HEK293 (cell line): ENCODE measurements at regions not wholly inside any gene's neighbourhood (a gene's known extent, or its start where the extent isn't known, plus 50 kb on each side); places are given as distances from the start of the nearest gene placed in this dataset.
A peak's percentile ranks its signal among the peaks of the same experiment; 100 is the strongest.

ENCODE experiments used
- CTCF ChIA-PET: fragments of 350-600 bp; formaldehyde crosslinking; extraction: SDS; loops from one replicate; lab custom pipeline; 2021; ENCODE audit warnings: antibody characterized with exemption; lab: Yijun Ruan, JAX
- POLR2A ChIA-PET: fragments of 300-600 bp; formaldehyde crosslinking; extraction: SDS; loops from one replicate; lab custom pipeline; 2020; ENCODE audit warnings: antibody characterized with exemption, inconsistent platforms; lab: Yijun Ruan, JAX
- H3K27ac ChIP-seq: fragments of 200-500 bp; sonication (Bioruptor generic); 2 replicates; pipeline ENCODE4 v1.5.1; 2014; ENCODE audit warnings: low read depth, low read length, control low read depth, inconsistent platforms; ENCODE audit errors: extremely low read depth
- H3K36me3 ChIP-seq, 2 experiments: fragments of 200-500 bp in 1 of 2; sonication (Bioruptor generic) in 1 of 2; 1 replicate in 1 of 2; 2 replicates in 1 of 2; pipeline ENCODE4 v1.5.1; 2014 to 2017; ENCODE audit warnings: inconsistent platforms in 2 of 2, low read length in 2 of 2; ENCODE audit not compliant: control insufficient read depth in 2 of 2, insufficient read depth in 1 of 2
- H3K4me1 ChIP-seq: fragments of 200-500 bp; sonication (Bioruptor generic); 2 replicates; pipeline ENCODE4 v1.5.1; 2014; ENCODE audit warnings: mild to moderate bottlenecking, low read length, inconsistent platforms; ENCODE audit not compliant: control insufficient read depth, insufficient read depth
- H3K4me3 ChIP-seq: 2 replicates; pipeline ENCODE4 v1.5.1; 2011; ENCODE audit warnings: low read depth, mild to moderate bottlenecking, control low read depth, low read length, moderate library complexity
- H3K9me3 ChIP-seq: fragments of 200-500 bp; sonication (Bioruptor generic); 2 replicates; pipeline ENCODE4 v1.5.1; 2014; ENCODE audit warnings: low read depth, low read length, inconsistent platforms; ENCODE audit not compliant: control insufficient read depth, insufficient read depth
- EGR2 ChIP-seq: fragments of 450-650 bp; formaldehyde crosslinking; IDR thresholded peaks from 2 replicates; pipeline ENCODE4 v1.5.1; 2016; ENCODE audit warnings: low read depth, missing biosample characterization, missing genetic modification characterization
- HOXD13 ChIP-seq: sonication (generic); formaldehyde crosslinking; IDR thresholded peaks from 2 replicates; pipeline ENCODE4 v1.8.0; 2022; ENCODE audit warnings: missing genetic modification reagents, borderline replicate concordance
- ZBTB17 ChIP-seq: fragments of 450-650 bp; formaldehyde crosslinking; IDR thresholded peaks from 2 replicates; pipeline ENCODE4 v1.5.1; 2016; ENCODE audit warnings: missing biosample characterization, missing genetic modification characterization
- ZBTB48 ChIP-seq: fragments of 450-650 bp; formaldehyde crosslinking; IDR thresholded peaks from 2 replicates; pipeline ENCODE4 v1.5.1; 2016; ENCODE audit warnings: missing biosample characterization, missing genetic modification characterization
- ZFP37 ChIP-seq: fragments of 450-650 bp; formaldehyde crosslinking; IDR thresholded peaks from 2 replicates; pipeline ENCODE4 v1.5.1; 2016; ENCODE audit warnings: missing biosample characterization, missing genetic modification characterization
- ZFP69B ChIP-seq: fragments of 450-650 bp; formaldehyde crosslinking; IDR thresholded peaks from 2 replicates; pipeline ENCODE4 v1.5.1; 2016; ENCODE audit warnings: missing biosample characterization, missing genetic modification characterization
- ZNF10 ChIP-seq: fragments of 450-650 bp; formaldehyde crosslinking; IDR thresholded peaks from 2 replicates; pipeline ENCODE4 v1.5.1; 2017; ENCODE audit warnings: missing biosample characterization, missing genetic modification characterization
- ZNF2 ChIP-seq: fragments of 450-650 bp; formaldehyde crosslinking; IDR thresholded peaks from 2 replicates; pipeline ENCODE4 v1.5.1; 2016; ENCODE audit warnings: missing biosample characterization, missing genetic modification characterization
- ZNF24 ChIP-seq: fragments of 450-650 bp; formaldehyde crosslinking; IDR thresholded peaks from 2 replicates; pipeline ENCODE4 v1.5.1; 2016; ENCODE audit warnings: missing biosample characterization, missing genetic modification characterization
- ZNF366 ChIP-seq: fragments of 450-650 bp; formaldehyde crosslinking; conservative IDR thresholded peaks from 2 replicates; pipeline ENCODE4 v1.5.1; 2016; ENCODE audit warnings: missing biosample characterization, missing genetic modification characterization
- ZNF37A ChIP-seq: fragments of 450-650 bp; IDR thresholded peaks from 2 replicates; pipeline ENCODE4 v1.5.1; 2018; ENCODE audit warnings: missing biosample characterization, missing genetic modification characterization
- ZNF423 ChIP-seq: fragments of 450-650 bp; formaldehyde crosslinking; IDR thresholded peaks from 2 replicates; pipeline ENCODE4 v1.5.1; 2016; ENCODE audit warnings: missing biosample characterization, missing genetic modification characterization
- ZNF501 ChIP-seq: fragments of 450-650 bp; formaldehyde crosslinking; IDR thresholded peaks from 2 replicates; pipeline ENCODE4 v1.5.1; 2016; ENCODE audit warnings: missing biosample characterization, missing genetic modification characterization
- ZNF596 ChIP-seq: fragments of 450-650 bp; IDR thresholded peaks from 2 replicates; pipeline ENCODE4 v1.5.0; 2018; ENCODE audit warnings: missing biosample characterization, mild to moderate bottlenecking, missing genetic modification characterization, moderate library complexity
- ZNF621 ChIP-seq: fragments of 450-650 bp; formaldehyde crosslinking; IDR thresholded peaks from 2 replicates; pipeline ENCODE4 v1.5.1; 2017; ENCODE audit warnings: missing biosample characterization, missing genetic modification characterization
- ZNF654 ChIP-seq: fragments of 450-650 bp; formaldehyde crosslinking; IDR thresholded peaks from 2 replicates; pipeline ENCODE4 v1.5.1; 2016; ENCODE audit warnings: low read depth, missing biosample characterization, missing genetic modification characterization
- ZNF660 ChIP-seq: fragments of 450-650 bp; IDR thresholded peaks from 2 replicates; pipeline ENCODE4 v1.5.1; 2018; ENCODE audit warnings: missing biosample characterization, mild to moderate bottlenecking, missing genetic modification characterization
- TF ChIP-seq, protein P1 (sequence below): fragments of 450-650 bp; IDR thresholded peaks from 2 replicates; pipeline ENCODE4 v1.5.1; 2018; ENCODE audit warnings: missing biosample characterization, mild to moderate bottlenecking, missing genetic modification characterization
- TF ChIP-seq, protein P2 (sequence below): fragments of 450-650 bp; formaldehyde crosslinking; IDR thresholded peaks from 2 replicates; pipeline ENCODE4 v1.5.1; 2016; ENCODE audit warnings: missing biosample characterization, missing genetic modification characterization
- TF ChIP-seq, protein P3 (sequence below): fragments of 450-650 bp; formaldehyde crosslinking; IDR thresholded peaks from 2 replicates; pipeline ENCODE4 v1.5.1; 2016; ENCODE audit warnings: missing biosample characterization, missing genetic modification characterization, low read depth
- TF ChIP-seq, protein P4 (sequence below): fragments of 450-650 bp; formaldehyde crosslinking; IDR thresholded peaks from 2 replicates; pipeline ENCODE4 v1.5.1; 2016; ENCODE audit warnings: missing biosample characterization, missing genetic modification characterization
- TF ChIP-seq, protein P5 (sequence below): fragments of 450-650 bp; formaldehyde crosslinking; IDR thresholded peaks from 2 replicates; pipeline ENCODE4 v1.5.1; 2016; ENCODE audit warnings: missing biosample characterization, missing genetic modification characterization
- TF ChIP-seq, protein P6 (sequence below): fragments of 450-650 bp; formaldehyde crosslinking; IDR thresholded peaks from 2 replicates; pipeline ENCODE4 v1.5.1; 2016; ENCODE audit warnings: missing biosample characterization, missing genetic modification characterization

DNA sequence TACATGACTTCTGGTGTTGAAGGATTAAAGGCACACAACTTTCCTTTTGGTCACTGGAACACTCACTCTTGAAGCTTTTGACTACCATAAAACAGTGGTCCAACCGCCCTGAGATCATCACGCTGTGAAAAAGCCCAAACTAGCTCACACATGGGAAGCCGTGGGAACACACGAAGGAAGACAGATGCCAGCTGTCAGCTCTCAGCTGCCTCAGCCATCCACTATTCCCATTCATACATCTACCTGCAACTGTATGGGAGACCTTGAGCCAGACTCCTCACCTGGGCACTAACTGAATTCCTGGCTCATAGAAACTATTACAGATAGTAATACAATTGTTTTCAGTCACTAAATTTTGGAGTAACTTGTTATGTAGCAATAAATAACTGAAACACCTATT is 246.1 kb downstream of the MSX2 start:
- no peaks in the 10 kb centered on the region for H3K36me3 ChIP-seq
- no peak overlapping the region for H3K4me3 ChIP-seq
- H3K9me3 ChIP-seq = peaks cover 3% of the 10 kb centered on the region; the same call in 1 of the 2 replicates
- POLR2A ChIA-PET = no interaction called here
- no peaks in the 10 kb centered on the region for H3K4me1 ChIP-seq
- H3K27ac ChIP-seq = no peak overlapping the region
- TF ChIP-seq, protein P1, sequence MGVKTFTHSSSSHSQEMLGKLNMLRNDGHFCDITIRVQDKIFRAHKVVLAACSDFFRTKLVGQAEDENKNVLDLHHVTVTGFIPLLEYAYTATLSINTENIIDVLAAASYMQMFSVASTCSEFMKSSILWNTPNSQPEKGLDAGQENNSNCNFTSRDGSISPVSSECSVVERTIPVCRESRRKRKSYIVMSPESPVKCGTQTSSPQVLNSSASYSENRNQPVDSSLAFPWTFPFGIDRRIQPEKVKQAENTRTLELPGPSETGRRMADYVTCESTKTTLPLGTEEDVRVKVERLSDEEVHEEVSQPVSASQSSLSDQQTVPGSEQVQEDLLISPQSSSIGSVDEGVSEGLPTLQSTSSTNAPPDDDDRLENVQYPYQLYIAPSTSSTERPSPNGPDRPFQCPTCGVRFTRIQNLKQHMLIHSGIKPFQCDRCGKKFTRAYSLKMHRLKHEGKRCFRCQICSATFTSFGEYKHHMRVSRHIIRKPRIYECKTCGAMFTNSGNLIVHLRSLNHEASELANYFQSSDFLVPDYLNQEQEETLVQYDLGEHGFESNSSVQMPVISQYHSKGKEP (tag by site-specific recombination) = no peak
- TF ChIP-seq ZBTB17 (tag by site-specific recombination) = no peak
- CTCF ChIA-PET = no interaction called here

DNA sequence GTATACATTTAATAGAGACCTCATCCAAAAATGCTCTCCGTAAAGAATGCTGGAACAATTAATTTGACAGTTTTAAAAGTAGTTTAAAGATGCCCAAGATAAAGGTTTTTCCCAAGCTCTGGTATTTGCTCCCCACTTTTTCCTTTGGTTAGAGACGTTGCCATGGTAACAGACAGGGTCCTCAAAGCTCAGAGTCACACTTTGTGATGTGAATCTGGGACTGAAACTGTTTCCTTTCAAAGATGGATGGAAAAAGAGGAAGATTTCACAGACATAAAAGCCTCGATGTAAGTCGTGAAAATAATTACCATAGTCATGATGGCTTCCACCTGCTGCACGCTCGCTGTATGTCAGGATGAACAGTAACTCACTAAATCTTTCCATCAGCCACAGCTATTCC is 229.5 kb downstream of the MSX2 start:
- ChIA-PET POLR2A (no interaction called here), CTCF (interaction anchor here (0.6 to 3.8 kb wide), 4 partner anchors 490 to 511 kb away, joined by 3 to 26 read pairs (median 4); partner anchors contain the start of gene DRD1)
- TF ChIP-seq ZFP69B (tag by site-specific recombination) (no peak), ZNF2 (tag by site-specific recombination) (no peak), ZNF501 (tag by site-specific recombination) (no peak), ZFP37 (tag by site-specific recombination) (no peak), ZNF24 (tag by site-specific recombination) (no peak), ZNF37A (tag by site-specific recombination) (no peak)
- TF ChIP-seq, protein P2, sequence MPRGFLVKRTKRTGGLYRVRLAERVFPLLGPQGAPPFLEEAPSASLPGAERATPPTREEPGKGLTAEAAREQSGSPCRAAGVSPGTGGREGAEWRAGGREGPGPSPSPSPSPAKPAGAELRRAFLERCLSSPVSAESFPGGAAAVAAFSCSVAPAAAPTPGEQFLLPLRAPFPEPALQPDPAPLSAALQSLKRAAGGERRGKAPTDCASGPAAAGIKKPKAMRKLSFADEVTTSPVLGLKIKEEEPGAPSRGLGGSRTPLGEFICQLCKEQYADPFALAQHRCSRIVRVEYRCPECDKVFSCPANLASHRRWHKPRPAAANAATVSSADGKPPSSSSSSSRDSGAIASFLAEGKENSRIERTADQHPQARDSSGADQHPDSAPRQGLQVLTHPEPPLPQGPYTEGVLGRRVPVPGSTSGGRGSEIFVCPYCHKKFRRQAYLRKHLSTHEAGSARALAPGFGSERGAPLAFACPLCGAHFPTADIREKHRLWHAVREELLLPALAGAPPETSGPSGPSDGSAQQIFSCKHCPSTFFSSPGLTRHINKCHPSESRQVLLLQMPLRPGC = no peak
- TF ChIP-seq, protein P3, sequence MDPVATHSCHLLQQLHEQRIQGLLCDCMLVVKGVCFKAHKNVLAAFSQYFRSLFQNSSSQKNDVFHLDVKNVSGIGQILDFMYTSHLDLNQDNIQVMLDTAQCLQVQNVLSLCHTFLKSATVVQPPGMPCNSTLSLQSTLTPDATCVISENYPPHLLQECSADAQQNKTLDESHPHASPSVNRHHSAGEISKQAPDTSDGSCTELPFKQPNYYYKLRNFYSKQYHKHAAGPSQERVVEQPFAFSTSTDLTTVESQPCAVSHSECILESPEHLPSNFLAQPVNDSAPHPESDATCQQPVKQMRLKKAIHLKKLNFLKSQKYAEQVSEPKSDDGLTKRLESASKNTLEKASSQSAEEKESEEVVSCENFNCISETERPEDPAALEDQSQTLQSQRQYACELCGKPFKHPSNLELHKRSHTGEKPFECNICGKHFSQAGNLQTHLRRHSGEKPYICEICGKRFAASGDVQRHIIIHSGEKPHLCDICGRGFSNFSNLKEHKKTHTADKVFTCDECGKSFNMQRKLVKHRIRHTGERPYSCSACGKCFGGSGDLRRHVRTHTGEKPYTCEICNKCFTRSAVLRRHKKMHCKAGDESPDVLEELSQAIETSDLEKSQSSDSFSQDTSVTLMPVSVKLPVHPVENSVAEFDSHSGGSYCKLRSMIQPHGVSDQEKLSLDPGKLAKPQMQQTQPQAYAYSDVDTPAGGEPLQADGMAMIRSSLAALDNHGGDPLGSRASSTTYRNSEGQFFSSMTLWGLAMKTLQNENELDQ (tag by site-specific recombination) = no peak
- TF ChIP-seq, protein P4, sequence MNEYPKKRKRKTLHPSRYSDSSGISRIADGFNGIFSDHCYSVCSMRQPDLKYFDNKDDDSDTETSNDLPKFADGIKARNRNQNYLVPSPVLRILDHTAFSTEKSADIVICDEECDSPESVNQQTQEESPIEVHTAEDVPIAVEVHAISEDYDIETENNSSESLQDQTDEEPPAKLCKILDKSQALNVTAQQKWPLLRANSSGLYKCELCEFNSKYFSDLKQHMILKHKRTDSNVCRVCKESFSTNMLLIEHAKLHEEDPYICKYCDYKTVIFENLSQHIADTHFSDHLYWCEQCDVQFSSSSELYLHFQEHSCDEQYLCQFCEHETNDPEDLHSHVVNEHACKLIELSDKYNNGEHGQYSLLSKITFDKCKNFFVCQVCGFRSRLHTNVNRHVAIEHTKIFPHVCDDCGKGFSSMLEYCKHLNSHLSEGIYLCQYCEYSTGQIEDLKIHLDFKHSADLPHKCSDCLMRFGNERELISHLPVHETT (tag by site-specific recombination) = no peak
- TF ChIP-seq, protein P5, sequence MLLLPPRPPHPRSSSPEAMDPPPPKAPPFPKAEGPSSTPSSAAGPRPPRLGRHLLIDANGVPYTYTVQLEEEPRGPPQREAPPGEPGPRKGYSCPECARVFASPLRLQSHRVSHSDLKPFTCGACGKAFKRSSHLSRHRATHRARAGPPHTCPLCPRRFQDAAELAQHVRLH = no peak
- H3K4me3 ChIP-seq = no peak overlapping the region
- no peaks in the 10 kb centered on the region for H3K36me3 ChIP-seq
- no peaks in the 10 kb centered on the region for H3K9me3 ChIP-seq
- no peak overlapping the region for H3K27ac ChIP-seq
- H3K4me1 ChIP-seq = no peaks in the 10 kb centered on the region

DNA sequence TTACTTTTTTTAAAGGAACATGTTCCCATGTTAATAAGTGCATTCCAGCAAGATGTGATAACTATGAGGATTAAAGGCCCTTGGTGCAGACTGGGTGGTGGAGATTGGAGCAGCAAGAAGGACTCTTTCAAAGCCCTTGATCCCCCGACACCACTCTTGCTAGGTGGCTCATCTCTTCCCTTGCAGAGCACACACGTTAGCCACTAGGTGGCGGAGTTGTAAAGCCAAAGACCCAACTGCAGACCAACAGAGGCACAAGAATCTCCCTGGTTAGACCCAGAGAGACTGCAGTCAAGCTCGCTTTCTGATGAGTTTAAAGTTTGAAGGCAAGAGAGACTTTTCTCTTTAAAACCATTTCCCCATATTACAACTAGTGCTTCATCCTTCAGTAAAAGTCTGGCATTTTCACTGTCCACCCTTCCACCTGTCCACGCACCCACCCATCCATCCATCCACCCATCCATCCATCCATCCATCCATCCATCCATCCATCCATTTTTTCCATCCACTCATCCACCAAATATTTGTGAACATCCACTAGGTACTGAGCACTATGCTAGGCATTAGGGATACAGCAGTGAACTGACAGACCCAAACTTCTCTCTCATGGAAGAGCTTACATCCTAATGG is 226.9 kb downstream of the MSX2 start:
- no peaks in the 10 kb centered on the region for H3K4me1 ChIP-seq
- POLR2A ChIA-PET = no interaction called here
- H3K4me3 ChIP-seq = no peak overlapping the region
- no peaks in the 10 kb centered on the region for H3K36me3 ChIP-seq
- no peak overlapping the region for H3K27ac ChIP-seq
- H3K9me3 ChIP-seq = no peaks in the 10 kb centered on the region
- CTCF ChIA-PET = interaction anchor here (0.6 to 3.8 kb wide), 19 partner anchors 9 to 893 kb away, joined by 3 to 26 read pairs (median 4); partner anchors contain the start of gene DRD1
- peak; percentile 96 for TF ChIP-seq ZNF366 (tag by site-specific recombination)
- TF ChIP-seq, protein P6, sequence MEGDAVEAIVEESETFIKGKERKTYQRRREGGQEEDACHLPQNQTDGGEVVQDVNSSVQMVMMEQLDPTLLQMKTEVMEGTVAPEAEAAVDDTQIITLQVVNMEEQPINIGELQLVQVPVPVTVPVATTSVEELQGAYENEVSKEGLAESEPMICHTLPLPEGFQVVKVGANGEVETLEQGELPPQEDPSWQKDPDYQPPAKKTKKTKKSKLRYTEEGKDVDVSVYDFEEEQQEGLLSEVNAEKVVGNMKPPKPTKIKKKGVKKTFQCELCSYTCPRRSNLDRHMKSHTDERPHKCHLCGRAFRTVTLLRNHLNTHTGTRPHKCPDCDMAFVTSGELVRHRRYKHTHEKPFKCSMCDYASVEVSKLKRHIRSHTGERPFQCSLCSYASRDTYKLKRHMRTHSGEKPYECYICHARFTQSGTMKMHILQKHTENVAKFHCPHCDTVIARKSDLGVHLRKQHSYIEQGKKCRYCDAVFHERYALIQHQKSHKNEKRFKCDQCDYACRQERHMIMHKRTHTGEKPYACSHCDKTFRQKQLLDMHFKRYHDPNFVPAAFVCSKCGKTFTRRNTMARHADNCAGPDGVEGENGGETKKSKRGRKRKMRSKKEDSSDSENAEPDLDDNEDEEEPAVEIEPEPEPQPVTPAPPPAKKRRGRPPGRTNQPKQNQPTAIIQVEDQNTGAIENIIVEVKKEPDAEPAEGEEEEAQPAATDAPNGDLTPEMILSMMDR (tag by site-specific recombination) = peak; percentile 80
- no peak for TF ChIP-seq EGR2 (tag by site-specific recombination)
- peak; percentile 53; the same call in 1 of the 2 replicates for TF ChIP-seq ZNF660
- no peak for TF ChIP-seq HOXD13 (CRISPR knock-in tag)
- no peak for TF ChIP-seq ZNF423 (tag by site-specific recombination)
- peak; percentile 96 for TF ChIP-seq ZNF654
- TF ChIP-seq ZNF621 (tag by site-specific recombination) = no peak
- peak; percentile 15; the same call in 1 of the 2 replicates for TF ChIP-seq ZNF10 (tag by site-specific recombination)
- TF ChIP-seq ZBTB48 (tag by site-specific recombination) = no peak
- no peak for TF ChIP-seq ZNF596 (tag by site-specific recombination)
- no peak for TF ChIP-seq ZNF37A (tag by site-specific recombination)
